SU-DHL-6 (cell line): ENCODE measurements at regions not wholly inside any gene's neighbourhood (a gene's known extent, or its start where the extent isn't known, plus 50 kb on each side); places are given as distances from the start of the nearest gene placed in this dataset.

Experiments used
- H2AFZ ChIP-seq: fragments of 200-600 bp; sonication (generic); 2 replicates; pipeline ENCODE4 v1.6.1; 2014; ENCODE audit warnings: low read depth, mild to moderate bottlenecking, moderate library complexity, mixed read lengths, antibody characterized with exemption, low read length; ENCODE audit not compliant: severe bottlenecking
- H3F3A ChIP-seq: fragments of 200-600 bp; shearing (Covaris generic); 2 replicates; pipeline ENCODE4 v1.6.0; 2016; ENCODE audit warnings: antibody characterized with exemption, mild to moderate bottlenecking; ENCODE audit not compliant: insufficient read depth
- H3K27ac ChIP-seq: fragments of 200-600 bp; sonication (generic); 2 replicates; pipeline ENCODE4 v1.5.1; 2016; ENCODE audit warnings: low read depth, mild to moderate bottlenecking, low read length, moderate library complexity, mixed read lengths
- H3K27me3 ChIP-seq: fragments of 200-600 bp; sonication (generic), shearing (Covaris generic); 2 replicates; pipeline ENCODE4 v1.6.0; 2014; ENCODE audit warnings: mild to moderate bottlenecking, low read length
- H3K36me3 ChIP-seq: fragments of 200-600 bp; sonication (generic); 2 replicates; pipeline ENCODE4 v1.6.1; 2014; ENCODE audit warnings: mild to moderate bottlenecking, low read length, mixed read lengths
- H3K4me2 ChIP-seq: fragments of 300-600, 200-600 bp; shearing (Covaris generic), sonication (generic); 2 replicates; pipeline ENCODE4 v1.6.0; 2014; ENCODE audit warnings: low read length, low read depth, mild to moderate bottlenecking; ENCODE audit not compliant: poor library complexity, severe bottlenecking
- H3K4me3 ChIP-seq: fragments of 200-600 bp; sonication (generic); 2 replicates; pipeline ENCODE4 v1.5.1; 2014; ENCODE audit warnings: antibody characterized with exemption, low read length, mild to moderate bottlenecking, mixed read lengths; ENCODE audit not compliant: insufficient read depth, poor library complexity, severe bottlenecking
- H3K79me2 ChIP-seq: fragments of 200-600 bp; sonication (generic); 2 replicates; pipeline ENCODE4 v1.6.1; 2014; ENCODE audit warnings: mild to moderate bottlenecking, low read length, moderate library complexity; ENCODE audit not compliant: insufficient read depth
- H3K9ac ChIP-seq: fragments of 200-600 bp; sonication (generic); 2 replicates; pipeline ENCODE4 v1.7.0; 2014; ENCODE audit warnings: mild to moderate bottlenecking, low read length
- H3K9me2 ChIP-seq: fragments of 200-600 bp; sonication (generic); replicated peaks from 2 replicates; pipeline ENCODE4 v1.6.1; 2014; ENCODE audit warnings: low read length; ENCODE audit not compliant: insufficient read depth
- H3K9me3 ChIP-seq: fragments of 200-600 bp; sonication (generic); 2 replicates; pipeline ENCODE4 v1.6.1; 2014; ENCODE audit warnings: low read length, mixed read lengths; ENCODE audit not compliant: insufficient read depth
- H4K20me1 ChIP-seq: fragments of 200-600 bp; sonication (generic); 2 replicates; pipeline ENCODE4 v1.6.1; 2014; ENCODE audit warnings: low read depth, mild to moderate bottlenecking, antibody characterized with exemption, low read length, moderate library complexity, mixed read lengths
- CTCF ChIP-seq: fragments of 200-600 bp; sonication (generic); IDR thresholded peaks from one replicate; pipeline ENCODE4 v1.5.1; 2017; ENCODE audit warnings: antibody characterized with exemption, mild to moderate bottlenecking, low read length, moderate library complexity; ENCODE audit not compliant: insufficient read depth, poor library complexity, severe bottlenecking
- EZH2phosphoT487 ChIP-seq: fragments of 200-600 bp; sonication (generic), shearing (Covaris generic); conservative IDR thresholded peaks from 2 replicates; pipeline ENCODE4 v1.6.1; 2018; ENCODE audit warnings: mild to moderate bottlenecking, antibody characterized with exemption, low read length, moderate library complexity, mixed read lengths

GRCh38 chr5:68953231-68953874, 140.5 kb upstream of the SLC30A5 start:
- H3K9ac ChIP-seq, result no peak overlapping the region
- no peak overlapping the region for H3K4me2 ChIP-seq
- no peak overlapping the region for H2AFZ ChIP-seq
- TF ChIP-seq EZH2phosphoT487 (no peak), CTCF (no peak)
- no peaks in the 10 kb centered on the region for H3K9me3 ChIP-seq
- H3K79me2 ChIP-seq, result no peaks in the 10 kb centered on the region
- no peaks in the 10 kb centered on the region for H3K9me2 ChIP-seq
- H3F3A ChIP-seq, result no peaks in the 10 kb centered on the region
- H4K20me1 ChIP-seq, result no peaks in the 10 kb centered on the region
- H3K27me3 ChIP-seq, result 0 out of 2 replicates have a peak, but pooled peaks cover 2% of the 10 kb centered on the region
- H3K27ac ChIP-seq, result no peak overlapping the region
- H3K36me3 ChIP-seq, result no peaks in the 10 kb centered on the region
- H3K4me3 ChIP-seq, result no peak overlapping the region

GRCh38 chr5:68953875-68954617, 139.8 kb upstream of the SLC30A5 start:
- H3K36me3 ChIP-seq, result no peaks in the 10 kb centered on the region
- H2AFZ ChIP-seq, result no peak overlapping the region
- H3K4me2 ChIP-seq, result no peak overlapping the region
- no peak overlapping the region for H3K4me3 ChIP-seq
- H3K9me3 ChIP-seq, result no peaks in the 10 kb centered on the region
- H3K9ac ChIP-seq, result no peak overlapping the region
- H3K27me3 ChIP-seq, result 0 out of 2 replicates have a peak, but pooled peaks cover 2% of the 10 kb centered on the region
- no peaks in the 10 kb centered on the region for H3K9me2 ChIP-seq
- TF ChIP-seq CTCF (no peak), EZH2phosphoT487 (no peak)
- no peak overlapping the region for H3K27ac ChIP-seq
- no peaks in the 10 kb centered on the region for H3F3A ChIP-seq
- H3K79me2 ChIP-seq, result no peaks in the 10 kb centered on the region
- H4K20me1 ChIP-seq, result no peaks in the 10 kb centered on the region

- no peaks in the 10 kb centered on the region for H3K36me3 ChIP-seq
These were observed 139.2 kb upstream of the SLC30A5 start for GRCh38 chr5:68954618-68954910.

More at GRCh38 chr5:68954618-68954910, 139.2 kb upstream of the SLC30A5 start:
- H3K27ac ChIP-seq, result no peak overlapping the region
- no peaks in the 10 kb centered on the region for H3K9me3 ChIP-seq
- no peak overlapping the region for H3K4me3 ChIP-seq
- H3K4me2 ChIP-seq, result no peak overlapping the region
- TF ChIP-seq CTCF, result no peak
- TF ChIP-seq EZH2phosphoT487, result no peak
- no peak overlapping the region for H3K9ac ChIP-seq
- H3K9me2 ChIP-seq, result no peaks in the 10 kb centered on the region
- no peaks in the 10 kb centered on the region for H3F3A ChIP-seq
- 0 out of 2 replicates have a peak, but pooled peaks cover 2% of the 10 kb centered on the region for H3K27me3 ChIP-seq
- H4K20me1 ChIP-seq, result no peaks in the 10 kb centered on the region
- no peak overlapping the region for H2AFZ ChIP-seq
- H3K79me2 ChIP-seq, result no peaks in the 10 kb centered on the region
